SK-N-SH (cell line): ENCODE measurements at regions not wholly inside any gene's neighbourhood (a gene's known extent, or its start where the extent isn't known, plus 50 kb on each side); places are given as distances from the start of the nearest gene placed in this dataset.

Experiments used
- EP300 ChIP-seq, 2 experiments: IDR thresholded peaks; 2 replicates each; pipeline versions ENCODE4 v1.4.0 to v1.6.1; 2012; ENCODE audit warnings: borderline replicate concordance in 1 of 2, low read depth in 1 of 2, low read length in 1 of 2
- FOXM1 ChIP-seq: IDR thresholded peaks from 2 replicates; pipeline ENCODE4 v1.4.0; 2012; ENCODE audit warnings: low read depth, mild to moderate bottlenecking
- GABPA ChIP-seq: IDR thresholded peaks from 2 replicates; pipeline ENCODE4 v1.4.0; 2012; ENCODE audit warnings: low read depth, mild to moderate bottlenecking
- MXI1 ChIP-seq: IDR thresholded peaks from 2 replicates; pipeline ENCODE4 v1.6.1; 2012; ENCODE audit warnings: mild to moderate bottlenecking, low read depth, low read length, improper control_type of control experiment
- POLR2AphosphoS5 ChIP-seq: IDR thresholded peaks from 2 replicates; pipeline ENCODE4 v1.6.1; 2012; ENCODE audit warnings: low read depth, low read length
- RAD21 ChIP-seq: IDR thresholded peaks from 2 replicates; pipeline ENCODE4 v1.6.1; 2012; ENCODE audit warnings: mild to moderate bottlenecking, low read length
- RFX5 ChIP-seq: IDR thresholded peaks from 2 replicates; pipeline ENCODE4 v1.6.1; 2012; ENCODE audit warnings: mild to moderate bottlenecking, improper control_type of control experiment, low read length
- SIN3A ChIP-seq: IDR thresholded peaks from 2 replicates; pipeline ENCODE4 v1.6.1; 2012; ENCODE audit warnings: low read depth, mild to moderate bottlenecking, low read length, moderate library complexity, borderline replicate concordance
- SMC3 ChIP-seq: IDR thresholded peaks from 2 replicates; pipeline ENCODE4 v1.6.1; 2012; ENCODE audit warnings: low read depth, low read length, improper control_type of control experiment
- TF ChIP-seq, protein P1 (sequence below): fragments of 200-600 bp; sonication (generic); IDR thresholded peaks from 2 replicates; pipeline ENCODE4 v1.6.1; 2017; ENCODE audit warnings: antibody characterized with exemption, mild to moderate bottlenecking, moderate library complexity
- TF ChIP-seq, protein P2 (sequence below): IDR thresholded peaks from 2 replicates; pipeline ENCODE4; 2012
- TF ChIP-seq, protein P3 (sequence below): fragments of 150-350 bp; IDR thresholded peaks from 2 replicates; pipeline ENCODE4 v1.6.1; 2017; ENCODE audit warnings: antibody characterized with exemption, low read length, low read depth, borderline replicate concordance
- TF ChIP-seq, protein P4 (sequence below): IDR thresholded peaks from 2 replicates; pipeline ENCODE4 v1.6.1; 2012; ENCODE audit warnings: mild to moderate bottlenecking, low read depth, low read length, moderate library complexity
- TF ChIP-seq, protein P5 (sequence below): IDR thresholded peaks from 2 replicates; pipeline ENCODE4 v1.4.0; 2012; ENCODE audit warnings: low read depth

DNA sequence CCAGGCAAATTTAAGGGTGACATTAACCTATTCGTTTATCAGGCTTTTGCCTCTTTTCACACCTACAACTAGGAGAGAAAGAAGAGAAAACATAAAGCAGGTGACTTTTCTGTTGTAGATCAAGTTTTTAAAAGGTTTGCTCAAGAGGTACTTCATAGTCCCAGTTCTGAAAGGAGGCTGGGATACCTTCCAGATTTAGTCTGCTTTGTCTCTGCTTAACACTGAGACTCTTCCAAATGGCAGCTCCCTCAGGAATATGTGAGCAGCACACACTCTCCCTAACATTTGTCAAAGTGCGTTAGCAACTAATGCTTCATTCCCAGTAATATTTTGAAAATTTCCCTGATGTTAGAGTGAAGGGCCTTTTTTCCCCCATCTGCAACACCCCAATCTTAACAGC is 133.7 kb upstream of the RASSF8 start:
- no peak for TF ChIP-seq MXI1
- no peak for TF ChIP-seq POLR2AphosphoS5
- TF ChIP-seq, protein P1, sequence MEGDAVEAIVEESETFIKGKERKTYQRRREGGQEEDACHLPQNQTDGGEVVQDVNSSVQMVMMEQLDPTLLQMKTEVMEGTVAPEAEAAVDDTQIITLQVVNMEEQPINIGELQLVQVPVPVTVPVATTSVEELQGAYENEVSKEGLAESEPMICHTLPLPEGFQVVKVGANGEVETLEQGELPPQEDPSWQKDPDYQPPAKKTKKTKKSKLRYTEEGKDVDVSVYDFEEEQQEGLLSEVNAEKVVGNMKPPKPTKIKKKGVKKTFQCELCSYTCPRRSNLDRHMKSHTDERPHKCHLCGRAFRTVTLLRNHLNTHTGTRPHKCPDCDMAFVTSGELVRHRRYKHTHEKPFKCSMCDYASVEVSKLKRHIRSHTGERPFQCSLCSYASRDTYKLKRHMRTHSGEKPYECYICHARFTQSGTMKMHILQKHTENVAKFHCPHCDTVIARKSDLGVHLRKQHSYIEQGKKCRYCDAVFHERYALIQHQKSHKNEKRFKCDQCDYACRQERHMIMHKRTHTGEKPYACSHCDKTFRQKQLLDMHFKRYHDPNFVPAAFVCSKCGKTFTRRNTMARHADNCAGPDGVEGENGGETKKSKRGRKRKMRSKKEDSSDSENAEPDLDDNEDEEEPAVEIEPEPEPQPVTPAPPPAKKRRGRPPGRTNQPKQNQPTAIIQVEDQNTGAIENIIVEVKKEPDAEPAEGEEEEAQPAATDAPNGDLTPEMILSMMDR: no peak
- TF ChIP-seq, protein P2, sequence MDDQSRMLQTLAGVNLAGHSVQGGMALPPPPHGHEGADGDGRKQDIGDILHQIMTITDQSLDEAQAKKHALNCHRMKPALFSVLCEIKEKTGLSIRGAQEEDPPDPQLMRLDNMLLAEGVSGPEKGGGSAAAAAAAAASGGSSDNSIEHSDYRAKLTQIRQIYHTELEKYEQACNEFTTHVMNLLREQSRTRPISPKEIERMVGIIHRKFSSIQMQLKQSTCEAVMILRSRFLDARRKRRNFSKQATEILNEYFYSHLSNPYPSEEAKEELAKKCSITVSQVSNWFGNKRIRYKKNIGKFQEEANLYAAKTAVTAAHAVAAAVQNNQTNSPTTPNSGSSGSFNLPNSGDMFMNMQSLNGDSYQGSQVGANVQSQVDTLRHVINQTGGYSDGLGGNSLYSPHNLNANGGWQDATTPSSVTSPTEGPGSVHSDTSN: no peak
- TF ChIP-seq, protein P3, sequence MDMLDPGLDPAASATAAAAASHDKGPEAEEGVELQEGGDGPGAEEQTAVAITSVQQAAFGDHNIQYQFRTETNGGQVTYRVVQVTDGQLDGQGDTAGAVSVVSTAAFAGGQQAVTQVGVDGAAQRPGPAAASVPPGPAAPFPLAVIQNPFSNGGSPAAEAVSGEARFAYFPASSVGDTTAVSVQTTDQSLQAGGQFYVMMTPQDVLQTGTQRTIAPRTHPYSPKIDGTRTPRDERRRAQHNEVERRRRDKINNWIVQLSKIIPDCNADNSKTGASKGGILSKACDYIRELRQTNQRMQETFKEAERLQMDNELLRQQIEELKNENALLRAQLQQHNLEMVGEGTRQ: no peak
- no peak for TF ChIP-seq RAD21
- TF ChIP-seq RFX5: no peak
- TF ChIP-seq FOXM1: no peak
- TF ChIP-seq, protein P4, sequence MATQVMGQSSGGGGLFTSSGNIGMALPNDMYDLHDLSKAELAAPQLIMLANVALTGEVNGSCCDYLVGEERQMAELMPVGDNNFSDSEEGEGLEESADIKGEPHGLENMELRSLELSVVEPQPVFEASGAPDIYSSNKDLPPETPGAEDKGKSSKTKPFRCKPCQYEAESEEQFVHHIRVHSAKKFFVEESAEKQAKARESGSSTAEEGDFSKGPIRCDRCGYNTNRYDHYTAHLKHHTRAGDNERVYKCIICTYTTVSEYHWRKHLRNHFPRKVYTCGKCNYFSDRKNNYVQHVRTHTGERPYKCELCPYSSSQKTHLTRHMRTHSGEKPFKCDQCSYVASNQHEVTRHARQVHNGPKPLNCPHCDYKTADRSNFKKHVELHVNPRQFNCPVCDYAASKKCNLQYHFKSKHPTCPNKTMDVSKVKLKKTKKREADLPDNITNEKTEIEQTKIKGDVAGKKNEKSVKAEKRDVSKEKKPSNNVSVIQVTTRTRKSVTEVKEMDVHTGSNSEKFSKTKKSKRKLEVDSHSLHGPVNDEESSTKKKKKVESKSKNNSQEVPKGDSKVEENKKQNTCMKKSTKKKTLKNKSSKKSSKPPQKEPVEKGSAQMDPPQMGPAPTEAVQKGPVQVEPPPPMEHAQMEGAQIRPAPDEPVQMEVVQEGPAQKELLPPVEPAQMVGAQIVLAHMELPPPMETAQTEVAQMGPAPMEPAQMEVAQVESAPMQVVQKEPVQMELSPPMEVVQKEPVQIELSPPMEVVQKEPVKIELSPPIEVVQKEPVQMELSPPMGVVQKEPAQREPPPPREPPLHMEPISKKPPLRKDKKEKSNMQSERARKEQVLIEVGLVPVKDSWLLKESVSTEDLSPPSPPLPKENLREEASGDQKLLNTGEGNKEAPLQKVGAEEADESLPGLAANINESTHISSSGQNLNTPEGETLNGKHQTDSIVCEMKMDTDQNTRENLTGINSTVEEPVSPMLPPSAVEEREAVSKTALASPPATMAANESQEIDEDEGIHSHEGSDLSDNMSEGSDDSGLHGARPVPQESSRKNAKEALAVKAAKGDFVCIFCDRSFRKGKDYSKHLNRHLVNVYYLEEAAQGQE: no peak
- no peak for TF ChIP-seq EP300 (IDR thresholded peaks at IDR 0.05; ENCODE audit: borderline replicate concordance in 1 of 2, low read depth in 1 of 2, low read length in 1 of 2)
- TF ChIP-seq, protein P5, sequence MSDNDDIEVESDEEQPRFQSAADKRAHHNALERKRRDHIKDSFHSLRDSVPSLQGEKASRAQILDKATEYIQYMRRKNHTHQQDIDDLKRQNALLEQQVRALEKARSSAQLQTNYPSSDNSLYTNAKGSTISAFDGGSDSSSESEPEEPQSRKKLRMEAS: no peak
- no peak for TF ChIP-seq SIN3A
- no peak for TF ChIP-seq SMC3
- no peak for TF ChIP-seq GABPA
